HG02678 (cell line): ENCODE measurements at regions not wholly inside any gene's neighbourhood (a gene's known extent, or its start where the extent isn't known, plus 50 kb on each side); places are given as distances from the start of the nearest gene placed in this dataset.

Experiments used
- ATAC-seq: cut with Tn5 transposase; IDR thresholded peaks from one replicate; pipeline ENCODE4 v1.9.1; 2021; ENCODE audit warnings: mild to moderate bottlenecking, moderate library complexity; ENCODE audit not compliant: unreplicated experiment

DNA sequence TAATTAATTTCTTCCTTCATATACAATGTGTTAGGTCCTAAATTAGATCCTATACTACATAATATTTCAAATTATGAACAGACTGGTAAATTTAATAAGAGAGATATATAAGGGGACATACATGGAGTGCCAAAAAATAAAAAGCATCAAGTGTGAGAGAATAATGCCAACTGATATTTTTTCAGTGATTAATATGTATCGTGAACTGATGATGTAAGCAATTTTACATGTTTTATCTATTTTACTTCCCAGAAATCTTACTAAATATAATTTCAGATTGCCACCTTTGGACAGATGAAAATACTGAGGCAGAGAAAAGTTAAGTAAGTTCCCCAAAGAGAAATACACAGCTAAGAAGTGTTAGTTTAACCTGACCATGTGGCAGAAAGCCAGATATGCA is 870.8 kb downstream of the SLITRK5 start:
- no peak for ATAC-seq

DNA sequence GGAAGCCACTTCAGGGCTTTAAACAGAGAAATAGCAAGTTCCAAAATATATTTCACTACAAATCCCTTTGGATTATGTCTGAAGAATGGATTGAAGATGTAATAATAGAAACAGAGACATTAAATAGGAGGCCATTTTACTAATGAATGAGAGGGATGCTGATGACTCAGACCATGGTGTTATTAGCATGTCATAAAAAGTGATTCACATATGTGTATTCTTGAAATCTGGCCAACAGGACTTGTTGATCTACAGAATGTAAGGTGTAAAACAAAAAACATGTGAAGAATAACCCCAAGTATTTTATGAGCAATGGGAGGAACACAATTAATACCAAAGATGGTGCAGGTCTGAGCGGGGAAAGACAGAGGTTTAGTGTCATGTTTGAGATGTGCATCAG is 873.7 kb downstream of the SLITRK5 start:
- ATAC-seq = no peak

- no peak for ATAC-seq
Observed at GRCh38 chr13:88552966-88553365, 881.8 kb downstream of the SLITRK5 start.

- ATAC-seq = no peak
Observed at GRCh38 chr13:88565566-88565965, 894.4 kb downstream of the SLITRK5 start.

- no peak for ATAC-seq
Observed at GRCh38 chr13:88585861-88586260, 914.7 kb downstream of the SLITRK5 start.

GRCh38 chr13:88586263-88586662 is 915.1 kb downstream of the SLITRK5 start:
- ATAC-seq = no peak

GRCh38 chr13:88590574-88590973 is 919.4 kb downstream of the SLITRK5 start:
- ATAC-seq = no peak

- ATAC-seq = no peak
Observed at GRCh38 chr13:88592105-88592504, 920.9 kb downstream of the SLITRK5 start.

DNA sequence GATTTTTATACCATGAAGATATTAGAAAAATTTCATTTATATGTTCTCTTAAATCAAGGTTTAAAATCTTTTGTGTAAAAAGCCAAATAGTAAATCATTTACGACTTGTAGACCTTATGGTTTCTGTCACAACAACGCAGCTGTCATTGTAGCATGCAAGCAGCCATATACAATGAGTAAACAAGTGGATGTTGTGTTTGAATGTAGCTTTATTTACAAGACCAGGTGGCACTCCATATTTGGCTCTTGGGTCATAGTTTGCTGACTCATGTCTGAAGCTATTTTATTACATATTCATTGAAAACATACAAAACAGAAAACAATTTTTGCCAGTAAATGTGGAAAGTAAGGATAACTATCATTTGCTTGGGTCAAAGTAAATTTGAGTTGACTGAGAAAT is 930.8 kb downstream of the SLITRK5 start:
- ATAC-seq = no peak

GRCh38 chr13:88602786-88603777 is 931.9 kb downstream of the SLITRK5 start:
- ATAC-seq = no peak

DNA sequence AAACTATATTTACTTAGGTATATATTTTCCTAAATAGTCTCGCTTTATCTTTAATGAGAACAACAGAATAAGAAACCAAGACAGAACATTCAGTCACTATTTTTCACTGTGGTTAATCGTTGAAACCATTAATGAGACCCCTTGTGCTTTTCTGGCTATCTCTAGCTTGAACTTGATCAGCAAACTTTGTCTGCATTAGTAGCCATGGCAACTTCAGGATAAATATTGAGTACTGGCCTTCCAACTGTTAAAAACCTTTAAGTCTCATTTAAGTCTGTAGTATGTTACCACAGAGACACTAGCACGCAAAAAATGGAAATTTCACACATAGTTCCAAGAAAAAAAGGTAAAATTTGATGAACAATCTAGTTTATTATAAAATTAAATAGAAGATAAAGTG is 946.0 kb downstream of the SLITRK5 start:
- ATAC-seq = no peak

GRCh38 chr13:88622362-88622973 is 951.3 kb downstream of the SLITRK5 start:
- ATAC-seq = no peak

GRCh38 chr13:88623150-88623549 is 952.0 kb downstream of the SLITRK5 start:
- no peak for ATAC-seq

DNA sequence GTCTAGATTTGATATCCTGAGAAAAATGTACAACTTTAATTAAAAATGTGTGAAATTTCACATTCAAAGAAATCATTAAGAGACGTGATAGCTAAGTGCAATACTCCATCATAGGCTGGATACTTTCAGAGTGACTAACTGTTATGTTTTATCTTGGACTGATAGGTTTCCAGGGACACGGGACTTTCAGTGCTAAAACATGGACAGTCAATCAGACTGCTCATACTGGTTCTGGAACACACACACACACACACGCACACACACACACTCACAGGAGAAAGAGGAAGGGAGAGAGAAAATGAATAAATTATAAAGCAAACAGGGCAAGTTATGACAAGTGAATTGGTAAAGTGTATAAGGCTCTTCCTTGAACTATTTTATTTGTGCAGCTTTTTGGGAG is 955.9 kb downstream of the SLITRK5 start:
- no peak for ATAC-seq

DNA sequence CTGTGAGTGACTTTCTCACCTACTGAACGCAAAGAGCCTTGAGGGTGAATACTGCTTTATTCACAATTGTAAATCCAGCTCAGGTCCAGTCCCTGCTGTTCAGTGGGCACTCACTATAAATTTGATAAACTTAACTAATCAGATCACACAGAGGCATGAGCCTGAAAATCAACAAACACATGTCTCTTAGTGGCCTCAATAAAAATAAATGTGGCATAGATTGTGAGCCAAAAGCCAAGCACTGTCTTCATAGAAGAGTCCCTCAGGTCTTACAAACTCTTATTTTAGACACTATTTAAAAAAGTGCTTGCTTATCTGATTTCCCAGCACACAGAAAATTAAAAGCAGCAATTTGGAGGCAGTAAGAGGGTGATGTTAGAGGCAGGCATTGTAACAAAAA is 957.7 kb downstream of the SLITRK5 start:
- no peak for ATAC-seq

- no peak for ATAC-seq
Observed at GRCh38 chr13:88637935-88638334, 966.8 kb downstream of the SLITRK5 start.

- ATAC-seq = no peak
Observed at GRCh38 chr13:88643233-88643632, 972.1 kb downstream of the SLITRK5 start.

DNA sequence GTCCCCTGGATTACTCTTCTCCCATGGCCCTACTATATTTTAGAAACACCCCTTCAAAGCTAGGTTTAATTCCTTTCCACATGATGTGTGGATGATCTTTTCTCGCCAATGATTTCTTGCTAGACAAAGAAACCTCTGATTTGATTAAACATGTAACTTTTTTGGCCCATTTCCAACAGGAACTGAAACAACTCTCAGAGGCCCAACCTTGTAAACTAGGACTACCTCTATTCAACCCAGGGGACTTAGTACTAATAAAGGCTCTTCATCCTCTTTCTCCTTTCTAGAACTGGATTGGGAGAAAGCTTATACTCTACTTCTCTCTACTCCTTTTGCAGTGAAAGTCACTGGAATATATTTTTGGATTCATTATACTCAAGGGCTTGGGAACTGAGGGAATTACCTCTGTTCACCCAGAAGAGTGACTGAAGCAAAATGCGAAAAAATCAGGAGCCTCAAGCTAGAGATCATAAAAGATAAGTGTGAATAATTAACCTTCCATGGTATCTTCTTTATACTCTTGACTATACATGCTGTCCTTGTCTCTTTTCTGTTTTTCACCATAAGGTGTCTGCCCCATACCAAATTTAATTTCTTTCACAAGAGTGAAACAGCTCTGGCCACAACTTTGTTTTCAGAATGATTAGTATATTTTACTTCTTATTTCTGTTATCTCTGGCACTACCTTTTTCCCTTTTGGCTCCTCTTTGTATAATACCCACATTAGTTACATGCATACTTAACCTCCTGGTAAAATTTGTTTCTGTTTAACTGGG is 977.6 kb downstream of the SLITRK5 start:
- peak; percentile 63 for ATAC-seq

- no peak for ATAC-seq
Observed at GRCh38 chr13:88649855-88650254, 978.7 kb downstream of the SLITRK5 start.

- ATAC-seq = no peak
Observed at GRCh38 chr13:88651531-88651930, 980.4 kb downstream of the SLITRK5 start.

GRCh38 chr13:88656751-88657150 is 985.6 kb downstream of the SLITRK5 start:
- no peak for ATAC-seq
